ENCODE measurements at regions not wholly inside any gene's neighbourhood (a gene's known extent, or its start where the extent isn't known, plus 50 kb on each side); places are given as distances from the start of the nearest gene placed in this dataset.

DNA sequence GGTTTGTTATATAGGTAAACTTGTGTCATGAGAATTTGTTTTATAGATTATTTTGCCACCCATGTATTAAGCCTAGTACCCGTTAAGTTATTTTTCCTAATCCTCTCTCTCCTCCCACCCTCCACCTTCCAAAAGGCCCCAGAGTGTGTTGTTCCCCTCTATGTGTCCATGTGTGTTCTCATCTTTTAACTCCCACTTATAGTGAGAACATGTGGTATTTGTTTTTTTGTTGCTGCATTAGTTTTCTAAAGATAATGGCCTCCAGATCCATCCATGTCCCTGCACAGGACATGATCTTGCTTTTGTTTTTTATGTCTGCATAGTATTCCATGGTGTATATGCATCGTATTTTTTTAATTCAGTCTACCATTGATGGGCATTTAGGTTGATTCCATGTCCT is 1075.6 kb upstream of the CNTNAP5 start:
- H3K4me3 Mint-ChIP-seq, result no peak overlapping the region
- no peaks in the 10 kb centered on the region for H4K20me1 ChIP-seq (ENCODE audit: control insufficient read depth, insufficient read depth, low read length, poor library complexity, severe bottlenecking)
- no peak overlapping the region for H3K4me2 ChIP-seq (replicated peaks; ENCODE audit: low read depth, low read length, poor library complexity, severe bottlenecking)
- no peak overlapping the region for H3K9ac ChIP-seq (ENCODE audit: low read length)
- H3K27ac Mint-ChIP-seq, result no peak overlapping the region
- POLR2A ChIA-PET, result no interaction called here
- TF ChIP-seq EZH2 (IDR thresholded peaks at IDR 0.05; ENCODE audit: borderline replicate concordance, insufficient read depth, low read depth, low read length, poor library complexity, severe bottlenecking), result no peak
- TF ChIP-seq, protein P1, sequence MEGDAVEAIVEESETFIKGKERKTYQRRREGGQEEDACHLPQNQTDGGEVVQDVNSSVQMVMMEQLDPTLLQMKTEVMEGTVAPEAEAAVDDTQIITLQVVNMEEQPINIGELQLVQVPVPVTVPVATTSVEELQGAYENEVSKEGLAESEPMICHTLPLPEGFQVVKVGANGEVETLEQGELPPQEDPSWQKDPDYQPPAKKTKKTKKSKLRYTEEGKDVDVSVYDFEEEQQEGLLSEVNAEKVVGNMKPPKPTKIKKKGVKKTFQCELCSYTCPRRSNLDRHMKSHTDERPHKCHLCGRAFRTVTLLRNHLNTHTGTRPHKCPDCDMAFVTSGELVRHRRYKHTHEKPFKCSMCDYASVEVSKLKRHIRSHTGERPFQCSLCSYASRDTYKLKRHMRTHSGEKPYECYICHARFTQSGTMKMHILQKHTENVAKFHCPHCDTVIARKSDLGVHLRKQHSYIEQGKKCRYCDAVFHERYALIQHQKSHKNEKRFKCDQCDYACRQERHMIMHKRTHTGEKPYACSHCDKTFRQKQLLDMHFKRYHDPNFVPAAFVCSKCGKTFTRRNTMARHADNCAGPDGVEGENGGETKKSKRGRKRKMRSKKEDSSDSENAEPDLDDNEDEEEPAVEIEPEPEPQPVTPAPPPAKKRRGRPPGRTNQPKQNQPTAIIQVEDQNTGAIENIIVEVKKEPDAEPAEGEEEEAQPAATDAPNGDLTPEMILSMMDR (IDR thresholded peaks at IDR 0.05), result no peak
- no peaks in the 10 kb centered on the region for H3K4me1 ChIP-seq (ENCODE audit: control insufficient read depth in 2 of 2, insufficient read depth in 2 of 2, low read length in 2 of 2)
- no peak overlapping the region for H3K4me3 ChIP-seq (ENCODE audit: control extremely low read depth in 1 of 5, extremely low read depth in 1 of 5, insufficient read depth in 1 of 5, low read depth in 2 of 5, low read length in 4 of 5)
- ATAC-seq (ENCODE audit: low read depth) (no peak), DNase-seq (no peak)
- H3K4me1 Mint-ChIP-seq, result no peaks in the 10 kb centered on the region
- H2AFZ ChIP-seq (ENCODE audit: insufficient read depth, low read depth, low read length, poor library complexity, severe bottlenecking), result no peak overlapping the region
- H3K79me2 ChIP-seq (ENCODE audit: control insufficient read depth, insufficient read depth, low read length), result no peaks in the 10 kb centered on the region
- no peaks in the 10 kb centered on the region for H3K27me3 ChIP-seq (replicated peaks in 1 of 4; ENCODE audit: control extremely low read depth in 1 of 4, control insufficient read depth in 3 of 4, insufficient read depth in 4 of 4, low read length in 3 of 4)
- H3K36me3 ChIP-seq (replicated peaks in 1 of 2; ENCODE audit: control extremely low read depth in 1 of 2, control insufficient read depth in 1 of 2, extremely low read depth in 1 of 2, insufficient read depth in 2 of 2, low read length in 1 of 2), result no peaks in the 10 kb centered on the region
- H3K27me3 Mint-ChIP-seq, result no peaks in the 10 kb centered on the region
- no peak overlapping the region for H3K27ac ChIP-seq (ENCODE audit: low read length in 2 of 2)
- WGBS (ENCODE audit: insufficient coverage), result no CpG with 5 or more reads among the region's 2 CpGs
- peaks cover 0 to 1% (median 0%) of the 10 kb centered on the region in 3 donors for H3K9me3 ChIP-seq (ENCODE audit: control extremely low read depth in 1 of 3, control insufficient read depth in 2 of 3, insufficient read depth in 1 of 3, low read length in 2 of 3)
- peaks cover 4% of the 10 kb centered on the region for H3K9me3 Mint-ChIP-seq (ENCODE audit: insufficient read depth)
- intact Hi-C loops (cut with micrococcal nuclease), result no loop called here
- CTCF ChIA-PET, result no interaction called here

DNA sequence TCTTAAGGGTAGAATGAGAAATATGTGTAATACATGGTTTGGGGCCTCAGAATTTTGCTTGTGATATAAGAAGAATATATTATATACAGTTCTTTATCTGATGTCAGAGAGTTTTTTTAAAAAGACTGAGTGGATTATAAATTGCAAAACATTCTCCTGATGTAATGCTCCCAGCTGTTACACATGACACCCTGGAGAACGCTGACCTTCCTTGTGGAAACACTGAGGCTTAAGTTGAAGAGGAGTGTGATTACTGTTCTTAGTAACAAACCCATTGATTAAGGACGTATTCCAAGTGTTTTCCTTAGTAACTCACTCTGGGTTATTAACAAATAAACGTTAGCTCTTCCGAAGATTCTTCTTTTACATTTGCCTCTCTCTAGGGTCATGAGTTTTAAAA is 1069.3 kb upstream of the CNTNAP5 start:
- ATAC-seq (ENCODE audit: low read depth) (no peak), DNase-seq (no peak)
- TF ChIP-seq, protein P1 (IDR thresholded peaks at IDR 0.05), result no peak
- no peak for TF ChIP-seq EZH2 (IDR thresholded peaks at IDR 0.05; ENCODE audit: borderline replicate concordance, insufficient read depth, low read depth, low read length, poor library complexity, severe bottlenecking)
- Mint-ChIP-seq H3K4me1 (no peaks in the 10 kb centered on the region), H3K4me3 (no peak overlapping the region), H3K27ac (no peak overlapping the region), H3K9me3 (ENCODE audit: insufficient read depth) (peaks cover 4% of the 10 kb centered on the region), H3K27me3 (no peaks in the 10 kb centered on the region)
- Histone ChIP-seq H2AFZ (ENCODE audit: insufficient read depth, low read depth, low read length, poor library complexity, severe bottlenecking) (no peak overlapping the region), H3K4me1 (ENCODE audit: control insufficient read depth in 2 of 2, insufficient read depth in 2 of 2, low read length in 2 of 2) (no peaks in the 10 kb centered on the region), H3K27ac (ENCODE audit: low read length in 2 of 2) (no peak overlapping the region), H3K36me3 (replicated peaks in 1 of 2; ENCODE audit: control extremely low read depth in 1 of 2, control insufficient read depth in 1 of 2, extremely low read depth in 1 of 2, insufficient read depth in 2 of 2, low read length in 1 of 2) (no peaks in the 10 kb centered on the region), H3K4me2 (replicated peaks; ENCODE audit: low read depth, low read length, poor library complexity, severe bottlenecking) (no peak overlapping the region), H3K27me3 (replicated peaks in 1 of 4; ENCODE audit: control extremely low read depth in 1 of 4, control insufficient read depth in 3 of 4, insufficient read depth in 4 of 4, low read length in 3 of 4) (no peaks in the 10 kb centered on the region), H4K20me1 (ENCODE audit: control insufficient read depth, insufficient read depth, low read length, poor library complexity, severe bottlenecking) (no peaks in the 10 kb centered on the region), H3K9ac (ENCODE audit: low read length) (no peak overlapping the region), H3K79me2 (ENCODE audit: control insufficient read depth, insufficient read depth, low read length) (no peaks in the 10 kb centered on the region), H3K4me3 (ENCODE audit: control extremely low read depth in 1 of 5, extremely low read depth in 1 of 5, insufficient read depth in 1 of 5, low read depth in 2 of 5, low read length in 4 of 5) (no peak overlapping the region), H3K9me3 (ENCODE audit: control extremely low read depth in 1 of 3, control insufficient read depth in 2 of 3, insufficient read depth in 1 of 3, low read length in 2 of 3) (no peaks in the 10 kb centered on the region)
- CTCF ChIA-PET, result no interaction called here
- intact Hi-C loops (cut with micrococcal nuclease), result no loop called here
- POLR2A ChIA-PET, result no interaction called here
- no CpG with 5 or more reads among the region's 4 CpGs for WGBS (ENCODE audit: insufficient coverage)
